Panc1 (cell line): ENCODE measurements at regions not wholly inside any gene's neighbourhood (a gene's known extent, or its start where the extent isn't known, plus 50 kb on each side); places are given as distances from the start of the nearest gene placed in this dataset.

Experiments
- ATAC-seq: fragments of 200-7000 bp; cut with Tn5 transposase; 2 replicates; pipeline ENCODE4 v1.9.1; 2020; ENCODE audit warnings: mild to moderate bottlenecking, moderate library complexity
- BruUV-seq: library from RNA; stranded (reverse); fragments of 400-500 nt; replicated peaks from 2 replicates; lab custom pipeline; 2021; lab: Mats Ljungman, UMichigan
- CTCF ChIA-PET: fragments of 300-600 bp; sonication (Branson Sonifier 250); formaldehyde crosslinking; loops from one replicate; lab custom pipeline; 2022; ENCODE audit warnings: antibody characterized with exemption; lab: Charles Lee
- POLR2A ChIA-PET: fragments of 300-600 bp; sonication (Branson Sonifier 250); formaldehyde crosslinking; loops from one replicate; lab custom pipeline; 2022; ENCODE audit warnings: antibody characterized with exemption; lab: Charles Lee
- DNase-seq: peaks from one replicate; pipeline ENCODE4 v3.0.0-alpha.2; 2010; ENCODE audit warnings: low read depth, low spot score
- H3K27ac ChIP-seq: 2 replicates; pipeline ENCODE4 v1.5.1; 2011; ENCODE audit warnings: mild to moderate bottlenecking, low read length, inconsistent platforms
- H3K27me3 ChIP-seq: fragments of 200-500 bp; sonication (Bioruptor generic); 2 replicates; pipeline ENCODE4 v1.6.0; 2014; ENCODE audit warnings: low read length, inconsistent platforms; ENCODE audit not compliant: control insufficient read depth, insufficient read depth
- H3K36me3 ChIP-seq: fragments of 200-500 bp; sonication (Bioruptor generic); 2 replicates; pipeline ENCODE4 v1.5.1; 2014; ENCODE audit warnings: inconsistent platforms, mild to moderate bottlenecking, low read length, moderate library complexity; ENCODE audit not compliant: control insufficient read depth, insufficient read depth
- H3K4me1 ChIP-seq: 2 replicates; pipeline ENCODE4 v1.5.1; 2011; ENCODE audit warnings: inconsistent platforms, mild to moderate bottlenecking, low read length, moderate library complexity; ENCODE audit not compliant: control insufficient read depth, insufficient read depth
- H3K4me3 ChIP-seq, 2 experiments: 2 replicates each; pipeline ENCODE4 v1.5.1; 2011 to 2012; ENCODE audit warnings: low read depth in 2 of 2, low read length in 2 of 2, mild to moderate bottlenecking in 2 of 2, inconsistent platforms in 1 of 2, moderate library complexity in 1 of 2
- H3K9me3 ChIP-seq: fragments of 200-500 bp; sonication (Bioruptor generic); 2 replicates; pipeline ENCODE4 v1.5.1; 2014; ENCODE audit warnings: low read depth, mild to moderate bottlenecking, inconsistent platforms, low read length, moderate library complexity; ENCODE audit not compliant: control insufficient read depth, insufficient read depth
- POLR2AphosphoS5 ChIP-seq: IDR thresholded peaks from 2 replicates; pipeline ENCODE4 v1.6.1; 2012; ENCODE audit warnings: mild to moderate bottlenecking, low read depth, low read length, moderate library complexity
- SIN3A ChIP-seq: IDR thresholded peaks from 2 replicates; pipeline ENCODE4 v1.6.1; 2012; ENCODE audit warnings: low read depth, mild to moderate bottlenecking, low read length, moderate library complexity, borderline replicate concordance; ENCODE audit not compliant: insufficient read depth
- TCF7L2 ChIP-seq: IDR thresholded peaks from 2 replicates; pipeline ENCODE4 v1.6.1; 2011; ENCODE audit warnings: mild to moderate bottlenecking, low read depth, low read length, inconsistent platforms
- in situ Hi-C: cut with HindIII; loops from 2 replicates; pipeline ENCODE4 v1.10.0; 2016; ENCODE audit warnings: low sequenced_read_pairs, low pct_unique_long_range_greater_than_20kb
- intact Hi-C: fragments of 100-400 bp; cut with micrococcal nuclease; formaldehyde crosslinking; loops from one replicate; pipeline ENCODE4 v1.10.0; 2022; ENCODE audit not compliant: unreplicated experiment
- TF ChIP-seq, protein P1 (sequence below): fragments of 450-650 bp; IDR thresholded peaks from 2 replicates; pipeline ENCODE4 v1.5.1; 2017; ENCODE audit warnings: mild to moderate bottlenecking
- TF ChIP-seq, protein P2 (sequence below), 2 experiments: IDR thresholded peaks; 2 replicates each; pipeline ENCODE4 v1.6.1; 2011 to 2012; ENCODE audit warnings: low read depth in 2 of 2, control low read depth in 1 of 2, low read length in 1 of 2, mild to moderate bottlenecking in 1 of 2, moderate library complexity in 1 of 2; ENCODE audit not compliant: insufficient read depth in 1 of 2

DNA sequence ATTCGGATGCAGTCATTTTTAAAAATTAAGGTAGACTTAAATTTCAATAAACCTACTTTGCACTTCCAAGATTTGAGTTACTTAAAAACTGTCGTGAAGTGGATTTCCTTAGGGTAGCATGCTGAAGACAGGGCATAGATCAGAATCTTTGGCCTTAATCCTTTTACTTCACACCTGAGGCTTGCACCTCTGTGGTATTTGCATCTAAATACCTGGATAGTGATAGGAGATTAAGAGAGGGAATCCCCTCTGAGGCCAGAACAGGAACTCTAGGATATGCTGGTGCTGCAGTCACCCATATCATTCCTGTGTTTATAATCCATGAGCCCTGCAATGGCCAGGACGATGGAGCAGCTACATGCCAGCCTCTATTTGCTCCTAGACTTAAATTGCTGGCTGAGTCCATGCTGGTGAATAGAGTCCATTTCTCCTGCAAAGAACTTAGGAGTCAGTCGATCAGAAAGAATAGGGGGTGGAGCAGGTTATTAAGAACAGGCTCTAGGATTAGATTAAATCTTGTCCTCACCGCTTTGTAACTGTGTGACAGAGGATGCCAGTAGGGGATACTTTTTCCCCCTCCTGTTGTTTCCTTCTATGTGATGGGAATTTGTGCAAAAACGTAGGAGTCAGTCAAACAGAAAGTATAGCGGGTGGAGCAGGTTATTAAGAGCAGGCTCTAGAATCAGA is 333.6 kb downstream of the DUSP10 start:
- H3K4me1 ChIP-seq: no peaks in the 10 kb centered on the region
- H3K27me3 ChIP-seq: no peaks in the 10 kb centered on the region
- no TSS peak for BruUV-seq
- no peak overlapping the region for H3K27ac ChIP-seq
- DNase-seq (no peak), ATAC-seq (no peak)
- ChIA-PET CTCF (no interaction called here), POLR2A (no interaction called here)
- in situ Hi-C loops (no loop called here), intact Hi-C loops (no loop called here)
- no peaks in the 10 kb centered on the region for H3K36me3 ChIP-seq
- no peaks in the 10 kb centered on the region for H3K9me3 ChIP-seq
- TF ChIP-seq, protein P1, sequence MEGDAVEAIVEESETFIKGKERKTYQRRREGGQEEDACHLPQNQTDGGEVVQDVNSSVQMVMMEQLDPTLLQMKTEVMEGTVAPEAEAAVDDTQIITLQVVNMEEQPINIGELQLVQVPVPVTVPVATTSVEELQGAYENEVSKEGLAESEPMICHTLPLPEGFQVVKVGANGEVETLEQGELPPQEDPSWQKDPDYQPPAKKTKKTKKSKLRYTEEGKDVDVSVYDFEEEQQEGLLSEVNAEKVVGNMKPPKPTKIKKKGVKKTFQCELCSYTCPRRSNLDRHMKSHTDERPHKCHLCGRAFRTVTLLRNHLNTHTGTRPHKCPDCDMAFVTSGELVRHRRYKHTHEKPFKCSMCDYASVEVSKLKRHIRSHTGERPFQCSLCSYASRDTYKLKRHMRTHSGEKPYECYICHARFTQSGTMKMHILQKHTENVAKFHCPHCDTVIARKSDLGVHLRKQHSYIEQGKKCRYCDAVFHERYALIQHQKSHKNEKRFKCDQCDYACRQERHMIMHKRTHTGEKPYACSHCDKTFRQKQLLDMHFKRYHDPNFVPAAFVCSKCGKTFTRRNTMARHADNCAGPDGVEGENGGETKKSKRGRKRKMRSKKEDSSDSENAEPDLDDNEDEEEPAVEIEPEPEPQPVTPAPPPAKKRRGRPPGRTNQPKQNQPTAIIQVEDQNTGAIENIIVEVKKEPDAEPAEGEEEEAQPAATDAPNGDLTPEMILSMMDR: no peak
- TF ChIP-seq POLR2AphosphoS5: no peak
- TF ChIP-seq SIN3A: no peak
- TF ChIP-seq, protein P2, sequence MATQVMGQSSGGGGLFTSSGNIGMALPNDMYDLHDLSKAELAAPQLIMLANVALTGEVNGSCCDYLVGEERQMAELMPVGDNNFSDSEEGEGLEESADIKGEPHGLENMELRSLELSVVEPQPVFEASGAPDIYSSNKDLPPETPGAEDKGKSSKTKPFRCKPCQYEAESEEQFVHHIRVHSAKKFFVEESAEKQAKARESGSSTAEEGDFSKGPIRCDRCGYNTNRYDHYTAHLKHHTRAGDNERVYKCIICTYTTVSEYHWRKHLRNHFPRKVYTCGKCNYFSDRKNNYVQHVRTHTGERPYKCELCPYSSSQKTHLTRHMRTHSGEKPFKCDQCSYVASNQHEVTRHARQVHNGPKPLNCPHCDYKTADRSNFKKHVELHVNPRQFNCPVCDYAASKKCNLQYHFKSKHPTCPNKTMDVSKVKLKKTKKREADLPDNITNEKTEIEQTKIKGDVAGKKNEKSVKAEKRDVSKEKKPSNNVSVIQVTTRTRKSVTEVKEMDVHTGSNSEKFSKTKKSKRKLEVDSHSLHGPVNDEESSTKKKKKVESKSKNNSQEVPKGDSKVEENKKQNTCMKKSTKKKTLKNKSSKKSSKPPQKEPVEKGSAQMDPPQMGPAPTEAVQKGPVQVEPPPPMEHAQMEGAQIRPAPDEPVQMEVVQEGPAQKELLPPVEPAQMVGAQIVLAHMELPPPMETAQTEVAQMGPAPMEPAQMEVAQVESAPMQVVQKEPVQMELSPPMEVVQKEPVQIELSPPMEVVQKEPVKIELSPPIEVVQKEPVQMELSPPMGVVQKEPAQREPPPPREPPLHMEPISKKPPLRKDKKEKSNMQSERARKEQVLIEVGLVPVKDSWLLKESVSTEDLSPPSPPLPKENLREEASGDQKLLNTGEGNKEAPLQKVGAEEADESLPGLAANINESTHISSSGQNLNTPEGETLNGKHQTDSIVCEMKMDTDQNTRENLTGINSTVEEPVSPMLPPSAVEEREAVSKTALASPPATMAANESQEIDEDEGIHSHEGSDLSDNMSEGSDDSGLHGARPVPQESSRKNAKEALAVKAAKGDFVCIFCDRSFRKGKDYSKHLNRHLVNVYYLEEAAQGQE (IDR thresholded peaks at IDR 0.05; ENCODE audit: insufficient read depth in 1 of 2, low read depth in 2 of 2, low read length in 1 of 2): no peak
- TF ChIP-seq TCF7L2: no peak
- no peak overlapping the region for H3K4me3 ChIP-seq

DNA sequence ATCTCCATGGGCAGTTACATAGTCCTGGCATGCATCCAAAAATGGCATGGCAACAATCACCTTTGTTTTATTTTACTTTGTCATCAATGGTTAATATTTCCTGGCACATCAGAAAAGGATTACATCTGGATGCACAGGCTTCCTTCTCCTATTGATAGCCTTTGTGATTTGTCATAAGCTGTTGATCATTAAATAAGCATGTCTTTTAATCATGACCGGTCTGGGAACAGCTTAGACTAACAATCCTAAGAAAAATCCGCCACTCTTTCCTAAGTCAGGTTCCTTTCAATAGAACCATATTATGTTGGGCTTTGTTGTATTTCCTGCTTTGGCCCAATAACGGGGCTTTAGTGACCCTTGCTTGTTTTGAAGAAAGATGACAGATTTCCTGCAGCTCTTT is 330.6 kb downstream of the DUSP10 start:
- POLR2A ChIA-PET: no interaction called here
- DNase-seq (no peak), ATAC-seq (no peak)
- no peaks in the 10 kb centered on the region for H3K9me3 ChIP-seq
- intact Hi-C loops (no loop called here), in situ Hi-C loops (no loop called here)
- no peak overlapping the region for H3K4me3 ChIP-seq
- no peaks in the 10 kb centered on the region for H3K27me3 ChIP-seq
- BruUV-seq: no TSS peak
- TF ChIP-seq, protein P2 (IDR thresholded peaks at IDR 0.05; ENCODE audit: insufficient read depth in 1 of 2, low read depth in 2 of 2, low read length in 1 of 2): no peak
- TF ChIP-seq SIN3A: no peak
- H3K36me3 ChIP-seq: no peaks in the 10 kb centered on the region
- no peak overlapping the region for H3K27ac ChIP-seq
- CTCF ChIA-PET: no interaction called here
- H3K4me1 ChIP-seq: no peaks in the 10 kb centered on the region
